ENCODE measurements at regions not wholly inside any gene's neighbourhood (a gene's known extent, or its start where the extent isn't known, plus 50 kb on each side); places are given as distances from the start of the nearest gene placed in this dataset.
"Not testable (repeated sequence)": the region's sequence is repeated elsewhere in the genome, so short reads cannot be mapped to it uniquely, and the experiment has no call there.

DNA sequence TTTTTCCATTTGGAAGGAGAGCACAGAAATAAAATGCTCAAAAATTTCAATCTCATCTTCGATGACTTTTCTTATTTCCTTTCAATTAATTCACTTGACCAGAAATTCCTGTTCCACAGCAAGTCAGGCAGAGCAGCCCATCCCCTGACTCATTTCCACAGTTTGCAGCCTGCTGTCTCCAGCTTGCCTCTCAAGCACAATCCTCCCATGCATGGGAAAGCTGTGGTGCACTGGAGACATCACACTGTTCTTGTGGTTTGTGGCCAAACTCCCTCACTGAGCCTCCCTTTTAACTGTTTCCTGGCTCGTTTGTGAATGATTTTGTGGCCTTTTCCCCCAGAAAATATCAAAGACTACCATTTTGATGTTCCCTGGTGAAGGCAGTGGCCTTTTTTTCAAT is 114.0 kb upstream of the ENPEP start:
- DNase-seq (ENCODE audit: low spot score): no peak

GRCh38 chr4:110359076-110359475 is 116.9 kb upstream of the ENPEP start:
- no peak for DNase-seq (ENCODE audit: low spot score)

DNA sequence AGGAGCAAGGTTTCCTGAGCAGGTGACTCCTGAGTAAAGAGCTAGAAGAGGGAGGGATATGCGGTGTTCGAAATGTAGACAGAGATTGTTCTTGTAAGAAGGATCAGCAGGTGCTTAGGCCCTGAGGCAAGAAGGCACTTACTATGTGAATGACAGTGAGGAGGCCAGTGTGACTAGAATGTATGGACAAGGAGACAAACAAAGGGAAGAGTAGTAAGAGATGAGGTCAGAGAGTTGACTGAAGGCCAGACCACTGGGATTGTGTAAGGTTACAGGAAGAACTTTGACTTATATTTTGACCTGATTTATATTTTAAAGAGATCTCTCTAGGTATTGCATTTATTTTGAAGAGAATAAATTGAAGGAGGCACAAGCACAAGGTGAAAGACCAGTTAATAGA is 118.4 kb upstream of the ENPEP start:
- no peak for DNase-seq (ENCODE audit: low spot score)

GRCh38 chr4:110354460-110354859 is 121.5 kb upstream of the ENPEP start:
- no peak for DNase-seq (ENCODE audit: low spot score)

GRCh38 chr4:110352670-110353442 is 123.1 kb upstream of the ENPEP start:
- no peak for DNase-seq (ENCODE audit: low spot score)

GRCh38 chr4:110348711-110349383 is 127.1 kb upstream of the ENPEP start:
- DNase-seq (ENCODE audit: low spot score): no peak

- DNase-seq (ENCODE audit: low spot score): no peak
Measured at GRCh38 chr4:110347805-110348204, 128.2 kb upstream of the ENPEP start.

- DNase-seq (ENCODE audit: low spot score): peak; percentile 30
Measured at GRCh38 chr4:110344165-110344564, 131.8 kb upstream of the ENPEP start.

DNA sequence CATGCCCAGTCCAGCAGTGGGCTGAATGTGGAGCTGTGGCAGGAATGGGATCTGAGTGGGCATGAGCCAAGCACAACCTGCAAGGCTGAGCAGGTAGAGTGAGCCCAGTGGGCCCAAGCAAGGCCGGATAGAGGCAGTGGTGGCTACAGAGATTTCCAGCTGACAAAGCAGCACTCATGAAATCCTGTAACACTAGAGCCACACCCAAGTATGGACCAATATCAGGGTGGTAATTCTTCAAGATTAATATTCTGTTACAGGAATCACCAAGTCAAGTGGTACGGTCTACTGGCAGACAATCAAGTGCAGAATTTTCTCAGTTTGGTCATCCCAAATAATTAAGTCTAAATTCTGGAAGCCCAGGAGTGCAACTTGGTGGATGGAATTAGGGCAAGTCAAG is 132.4 kb upstream of the ENPEP start:
- no peak for DNase-seq (ENCODE audit: low spot score)

- not testable (repeated sequence) for DNase-seq (ENCODE audit: low spot score)
Measured at GRCh38 chr4:110341118-110341517, 134.8 kb upstream of the ENPEP start.

GRCh38 chr4:110335399-110335798 is 137.0 kb upstream of the ELOVL6 start:
- DNase-seq (ENCODE audit: low spot score): no peak

DNA sequence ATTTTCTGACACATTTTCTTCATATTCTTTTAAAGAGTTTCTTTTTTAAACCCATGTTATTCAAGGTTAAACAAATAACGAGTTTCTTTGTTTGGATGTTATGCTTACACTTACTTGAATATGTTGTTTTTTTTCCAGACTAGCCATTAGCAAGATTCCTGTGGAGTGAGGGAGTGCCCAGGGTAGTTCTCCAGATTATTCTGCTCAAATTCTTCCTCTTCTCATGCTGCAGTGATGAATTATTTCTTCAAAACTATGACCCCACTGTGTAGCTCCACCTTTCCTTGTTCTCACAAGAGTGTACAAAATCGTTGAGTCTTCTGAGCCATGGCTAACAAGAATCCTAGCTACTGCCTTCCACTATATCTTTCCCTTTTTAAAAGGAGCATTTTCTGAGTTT is 134.1 kb upstream of the ELOVL6 start:
- DNase-seq (ENCODE audit: low spot score): no peak

GRCh38 chr4:110326426-110326825 is 128.0 kb upstream of the ELOVL6 start:
- DNase-seq (ENCODE audit: low spot score): not testable (repeated sequence)

DNA sequence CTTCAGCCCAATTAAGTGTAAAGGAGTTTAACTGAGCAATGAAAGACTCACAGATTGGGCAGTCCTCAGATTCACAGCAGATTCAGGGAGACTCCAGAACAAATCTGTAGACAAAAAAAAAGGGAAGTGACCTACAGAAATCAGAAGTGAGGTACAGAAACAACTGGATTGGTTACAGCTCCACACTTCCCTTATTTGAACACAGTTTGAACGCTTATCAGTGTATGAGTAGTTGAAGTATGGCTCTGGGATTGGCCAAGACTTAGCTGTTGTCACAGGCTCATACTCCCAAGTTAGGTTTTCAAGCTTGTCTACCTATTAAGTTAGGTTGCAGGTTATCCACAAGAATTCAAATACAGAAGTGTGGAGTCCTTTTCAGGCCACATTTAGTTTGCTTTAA is 112.4 kb upstream of the ELOVL6 start:
- DNase-seq (ENCODE audit: low spot score): peak; percentile 35

DNA sequence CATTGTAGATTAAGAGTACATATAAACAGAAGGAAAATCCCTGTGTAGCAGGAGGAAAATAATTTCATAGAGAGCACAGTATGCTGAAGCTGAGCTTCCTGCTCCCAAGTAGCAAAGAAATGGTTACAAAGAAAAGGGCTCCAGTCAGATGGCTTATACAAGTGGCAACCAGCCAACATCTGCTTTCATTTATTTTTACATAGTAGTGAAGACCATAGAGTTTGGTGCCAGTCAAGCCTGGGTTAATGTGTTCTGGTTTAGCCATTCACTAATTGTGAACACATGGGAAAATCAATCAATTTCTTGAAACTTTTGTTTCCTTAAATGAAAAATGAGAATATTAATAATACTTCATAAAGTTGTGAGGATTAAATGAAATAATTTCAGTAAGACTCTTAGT is 111.3 kb upstream of the ELOVL6 start:
- no peak for DNase-seq (ENCODE audit: low spot score)

DNA sequence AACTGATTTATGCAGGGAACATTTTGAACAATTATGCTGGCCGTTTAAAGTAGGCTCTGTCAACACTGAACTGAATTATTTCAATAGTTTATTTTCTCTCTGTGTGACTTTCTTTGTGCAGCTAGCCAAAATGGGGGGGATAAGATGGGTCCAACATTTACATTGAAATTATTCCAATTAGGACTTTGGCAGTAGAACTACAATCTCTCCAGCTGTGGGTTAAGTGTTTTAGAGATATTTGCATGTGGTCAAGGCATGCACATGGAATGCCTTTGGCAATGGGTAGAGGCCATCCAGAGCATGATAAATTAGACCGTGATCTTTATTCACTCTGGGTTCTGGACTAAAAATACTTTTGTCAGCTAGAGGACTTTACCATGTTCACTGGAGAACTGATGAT is 107.9 kb upstream of the ELOVL6 start:
- DNase-seq (ENCODE audit: low spot score): no peak

- DNase-seq (ENCODE audit: low spot score): no peak
Measured at GRCh38 chr4:110305455-110305854, 107.0 kb upstream of the ELOVL6 start.

GRCh38 chr4:110296892-110297291 is 98.5 kb upstream of the ELOVL6 start:
- no peak for DNase-seq (ENCODE audit: low spot score)

- no peak for DNase-seq (ENCODE audit: low spot score)
Measured at GRCh38 chr4:110294165-110294564, 95.8 kb upstream of the ELOVL6 start.

DNA sequence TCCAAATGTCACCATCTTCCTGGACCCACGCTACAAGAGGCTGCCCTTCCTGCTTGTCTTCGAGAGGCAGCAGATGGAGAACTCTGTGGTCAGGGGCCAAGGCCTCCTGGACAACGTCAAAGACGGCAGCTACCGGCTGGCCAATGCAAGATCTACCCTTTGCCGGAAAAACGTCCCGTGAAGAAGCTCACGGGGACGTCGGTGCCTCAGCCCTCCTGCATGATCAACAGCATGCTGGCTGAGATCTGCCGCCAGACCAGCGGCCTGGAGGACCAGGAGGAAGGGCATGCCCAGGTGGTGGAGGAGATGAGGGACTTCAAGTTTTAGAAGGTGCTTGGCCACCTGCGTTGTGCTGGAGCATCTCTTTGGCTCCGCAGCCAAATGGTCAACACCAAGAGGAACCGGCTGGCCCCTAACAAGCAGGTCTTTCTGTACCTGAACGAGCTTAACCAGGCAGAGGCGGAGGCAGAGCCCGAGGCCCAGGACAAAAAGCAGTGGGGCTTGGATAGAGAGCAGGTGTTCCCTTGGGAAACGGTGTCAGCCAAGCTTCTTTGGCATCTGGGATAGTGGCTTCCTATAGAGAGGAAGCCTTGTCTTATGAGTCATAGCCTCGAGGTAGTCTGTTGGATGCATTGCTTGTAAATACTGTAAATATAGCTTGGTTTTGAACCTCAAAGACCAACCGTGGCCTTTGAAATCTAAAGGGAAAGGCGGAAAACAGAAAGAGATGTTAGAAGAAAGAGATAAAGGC is 94.8 kb upstream of the ELOVL6 start:
- DNase-seq (ENCODE audit: low spot score): no peak

DNA sequence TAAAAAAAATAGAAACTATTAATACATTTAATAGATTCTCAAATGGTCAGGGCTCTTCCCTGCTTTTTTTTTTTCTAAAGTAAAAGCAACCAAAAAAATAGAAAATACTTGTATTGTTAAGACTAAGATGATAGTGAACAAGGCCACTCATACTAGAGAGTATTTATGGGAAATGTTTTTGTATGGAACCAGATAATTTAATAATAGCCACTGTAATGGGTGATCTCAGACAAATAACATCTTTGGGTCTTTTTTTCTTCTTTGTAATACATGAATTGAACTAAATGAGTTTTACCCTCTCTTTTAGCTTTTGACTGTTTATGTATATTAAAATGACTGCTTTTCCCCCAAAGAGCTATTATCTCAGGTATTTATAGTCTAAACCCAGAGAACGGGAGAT is 92.1 kb upstream of the ELOVL6 start:
- no peak for DNase-seq (ENCODE audit: low spot score)

DNA sequence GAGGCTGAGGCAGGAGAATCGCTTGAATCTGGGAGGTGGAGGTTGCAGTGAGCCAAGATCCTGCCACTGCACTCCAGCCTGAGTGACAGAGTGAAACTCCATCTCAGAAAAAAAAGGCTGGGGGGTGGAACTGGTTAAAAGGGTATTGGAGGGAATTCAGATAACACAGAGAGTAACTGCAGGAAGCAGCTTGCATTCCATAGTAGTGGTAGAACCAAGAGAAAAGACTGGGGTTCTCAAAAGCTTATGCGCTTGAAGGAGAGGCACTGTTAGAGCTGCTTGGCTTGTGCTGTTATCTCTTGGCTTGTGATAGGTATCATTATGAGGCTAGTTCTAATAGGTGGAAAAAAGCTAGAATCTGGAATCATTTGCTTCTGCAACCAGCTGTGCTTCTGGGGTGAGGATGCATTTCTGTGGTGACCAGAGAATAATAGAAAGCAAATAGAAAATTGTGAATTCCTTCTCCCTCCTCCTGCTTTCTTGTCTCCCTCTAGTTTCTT is 91.2 kb upstream of the ELOVL6 start:
- DNase-seq (ENCODE audit: low spot score): no peak

DNA sequence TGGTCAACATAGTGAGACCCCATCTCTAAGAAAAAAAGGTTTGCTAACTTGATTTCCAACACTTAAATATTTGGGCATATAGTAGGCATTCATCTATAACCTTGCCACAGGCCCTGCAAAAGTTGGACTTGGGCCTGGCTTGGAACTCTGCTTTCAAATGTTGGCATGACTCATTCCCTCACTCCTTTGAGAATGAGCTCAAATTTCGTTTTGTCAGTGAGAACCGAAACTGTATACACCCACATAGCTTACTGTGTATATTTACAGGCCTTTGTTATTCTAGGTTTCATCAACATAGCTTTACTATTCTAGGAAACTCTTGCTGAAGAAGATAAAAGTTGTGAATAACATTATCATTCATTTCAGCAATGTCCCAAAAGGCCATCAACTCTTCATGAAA is 88.7 kb upstream of the ELOVL6 start:
- DNase-seq (ENCODE audit: low spot score): no peak

Data from NAMALWA (cell line).